B cell (primary cell): ENCODE measurements at regions not wholly inside any gene's neighbourhood (a gene's known extent, or its start where the extent isn't known, plus 50 kb on each side); places are given as distances from the start of the nearest gene placed in this dataset.
"Not testable (repeated sequence)": the region's sequence is repeated elsewhere in the genome, so short reads cannot be mapped to it uniquely, and the experiment has no call there.

ENCODE experiments used
- CTCF ChIP-seq: fragments of 200-600 bp; IDR thresholded peaks from one replicate; pipeline ENCODE4 v1.8.0; 2022; ENCODE audit warnings: antibody characterized with exemption, mild to moderate bottlenecking
- EZH2 ChIP-seq: IDR thresholded peaks from 2 replicates; pipeline ENCODE4 v1.6.1; 2012; ENCODE audit warnings: borderline replicate concordance, low read depth, mild to moderate bottlenecking, moderate library complexity, low read length; ENCODE audit not compliant: insufficient read depth, poor library complexity, severe bottlenecking

GRCh38 chr12:89222580-89222979 lies 129.7 kb downstream of the DUSP6 start:
- not testable (repeated sequence) for TF ChIP-seq CTCF, EZH2
